ENCODE measurements at regions not wholly inside any gene's neighbourhood (a gene's known extent, or its start where the extent isn't known, plus 50 kb on each side); places are given as distances from the start of the nearest gene placed in this dataset.
A peak's percentile ranks its signal among the peaks of the same experiment; 100 is the strongest.

DNA sequence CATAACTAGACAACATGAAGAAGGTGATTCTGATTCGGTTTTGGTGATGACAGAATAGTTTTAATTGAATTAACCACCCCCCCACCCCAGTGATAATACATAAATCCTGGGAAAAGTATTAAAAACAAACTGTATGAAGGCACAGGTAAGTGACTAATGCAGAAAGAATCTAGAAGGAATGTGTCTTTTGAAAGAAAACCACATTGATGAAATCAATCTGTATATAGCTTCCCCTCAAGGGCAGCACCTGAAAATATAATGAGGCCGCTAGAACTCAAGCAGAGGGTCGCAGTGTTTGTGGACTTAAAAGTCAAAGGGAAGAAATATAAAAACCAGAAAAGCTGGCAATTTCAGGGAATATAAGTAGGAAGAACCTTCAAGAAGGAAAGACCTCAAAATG lies 580.5 kb upstream of the CHORDC1 start:
- no peak for DNase-seq

DNA sequence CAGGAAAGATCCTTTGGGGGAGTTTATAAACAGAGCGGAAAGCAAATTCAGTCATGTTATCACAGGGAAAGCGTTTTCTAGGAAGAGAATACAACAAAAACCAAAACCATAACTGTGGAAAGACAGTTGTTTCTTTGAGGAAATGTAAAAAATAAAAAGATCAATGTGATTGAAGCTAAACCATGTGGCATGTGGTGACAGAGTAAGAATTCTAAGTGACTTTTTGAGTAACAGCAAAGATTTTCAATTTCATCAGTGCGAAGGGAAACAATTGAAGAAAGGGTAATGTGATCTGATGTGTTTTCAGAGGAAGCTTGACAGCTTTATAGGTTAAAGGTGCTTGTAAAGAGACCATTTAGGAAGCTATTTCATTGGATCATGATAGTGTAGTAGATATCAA lies 575.9 kb upstream of the CHORDC1 start:
- DNase-seq: no peak

DNA sequence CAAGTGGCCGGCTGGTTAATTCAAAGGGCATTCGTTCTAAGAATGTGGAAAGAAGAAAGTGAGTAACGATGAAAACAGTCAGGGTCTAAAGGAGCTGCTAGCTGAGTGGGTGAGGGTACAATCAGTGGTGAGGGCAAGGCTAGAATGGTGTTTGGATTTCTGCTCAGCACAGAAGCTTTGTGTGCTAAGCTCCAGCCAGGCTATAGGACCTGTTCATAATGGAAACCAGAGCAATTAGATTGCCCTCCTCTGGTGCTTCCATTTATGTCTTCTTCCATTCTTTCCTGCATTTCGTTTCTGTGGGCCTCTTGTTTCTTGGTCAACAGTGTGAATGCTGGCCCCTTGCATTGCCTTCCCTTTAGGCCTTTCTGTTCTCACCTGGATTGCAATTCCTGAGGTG lies 572.9 kb upstream of the CHORDC1 start:
- no peak for DNase-seq

DNA sequence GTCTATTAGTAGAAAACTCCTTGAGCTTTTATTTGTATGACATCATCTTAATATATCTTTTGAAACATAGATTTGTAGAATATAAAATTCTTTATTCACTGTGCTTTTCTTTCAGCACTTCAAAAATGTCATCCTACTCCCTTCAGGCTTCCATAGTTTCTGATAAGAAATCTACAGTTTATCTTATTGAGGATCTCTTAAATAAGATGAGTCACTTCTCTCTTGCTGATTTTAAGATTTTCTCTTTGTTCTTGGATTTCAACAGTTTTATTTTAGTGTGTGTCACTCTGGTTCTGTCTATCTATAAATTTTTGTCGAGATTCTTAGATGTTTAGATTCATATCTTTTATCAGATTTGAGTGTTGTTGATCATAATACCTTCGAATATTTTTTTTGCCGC lies 566.1 kb upstream of the CHORDC1 start:
- DNase-seq: no peak

DNA sequence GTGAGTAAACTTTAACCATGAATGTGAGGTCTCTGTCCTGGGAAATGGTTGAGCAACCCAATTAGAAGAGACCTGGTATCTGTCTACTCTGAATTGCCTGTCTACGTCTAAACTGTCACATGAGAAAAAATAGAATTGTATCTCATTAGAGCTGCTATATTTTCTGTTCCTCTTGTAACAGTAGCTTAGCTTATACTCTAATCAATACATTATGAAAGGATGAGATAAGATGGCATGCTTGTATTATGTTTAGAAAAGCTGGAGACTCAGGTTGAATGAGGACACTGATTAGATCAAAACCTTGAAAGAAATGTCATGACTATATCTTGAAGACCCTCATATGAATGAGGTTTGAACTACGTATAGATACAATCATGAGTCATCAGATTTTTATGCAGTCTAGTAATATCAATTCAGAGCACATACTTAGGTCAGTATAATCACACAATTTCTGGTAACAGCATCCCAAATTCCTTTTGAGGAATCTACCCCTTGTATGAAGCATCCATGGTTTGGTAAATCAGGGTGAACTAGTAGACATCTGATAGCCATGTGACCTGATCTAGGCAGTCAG lies 561.5 kb upstream of the CHORDC1 start:
- DNase-seq: no peak

DNA sequence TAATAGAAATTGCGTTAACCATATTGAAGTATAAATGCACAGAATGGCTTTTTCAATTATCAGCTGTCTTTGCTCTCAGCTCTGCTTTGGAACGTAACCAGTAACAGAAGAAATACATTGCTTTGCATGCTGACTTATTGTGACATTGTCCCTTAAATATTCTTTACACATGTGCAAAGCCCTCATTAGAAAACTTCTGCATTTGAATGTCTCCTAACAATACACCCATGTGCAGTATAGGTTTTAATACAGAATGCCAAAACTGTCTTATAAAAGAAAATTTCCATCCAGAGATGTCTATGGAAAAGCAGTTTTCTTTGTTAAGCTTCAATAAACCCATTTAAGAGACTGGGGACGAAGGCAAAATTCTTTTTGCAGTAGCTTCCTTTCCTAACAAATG lies 560.3 kb upstream of the CHORDC1 start:
- no peak for DNase-seq

DNA sequence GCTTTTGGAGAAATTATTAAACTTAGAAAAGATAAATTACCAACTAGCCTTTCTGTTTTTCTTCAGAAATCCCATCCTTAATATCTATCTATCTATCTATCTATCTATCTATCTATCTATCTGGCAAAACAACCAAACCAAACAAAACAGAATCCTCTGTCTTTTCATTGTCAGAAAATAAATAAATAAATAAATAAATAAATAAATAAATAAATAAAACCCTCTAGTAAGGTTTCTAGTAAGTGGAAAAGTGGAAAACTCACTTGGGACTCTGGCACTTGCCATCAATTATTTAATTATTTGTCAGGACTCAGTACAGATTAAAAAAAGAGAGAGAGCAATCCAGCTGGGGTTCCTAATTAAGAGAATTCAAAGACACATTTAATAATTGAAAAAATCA lies 556.2 kb upstream of the CHORDC1 start:
- no peak for DNase-seq

DNA sequence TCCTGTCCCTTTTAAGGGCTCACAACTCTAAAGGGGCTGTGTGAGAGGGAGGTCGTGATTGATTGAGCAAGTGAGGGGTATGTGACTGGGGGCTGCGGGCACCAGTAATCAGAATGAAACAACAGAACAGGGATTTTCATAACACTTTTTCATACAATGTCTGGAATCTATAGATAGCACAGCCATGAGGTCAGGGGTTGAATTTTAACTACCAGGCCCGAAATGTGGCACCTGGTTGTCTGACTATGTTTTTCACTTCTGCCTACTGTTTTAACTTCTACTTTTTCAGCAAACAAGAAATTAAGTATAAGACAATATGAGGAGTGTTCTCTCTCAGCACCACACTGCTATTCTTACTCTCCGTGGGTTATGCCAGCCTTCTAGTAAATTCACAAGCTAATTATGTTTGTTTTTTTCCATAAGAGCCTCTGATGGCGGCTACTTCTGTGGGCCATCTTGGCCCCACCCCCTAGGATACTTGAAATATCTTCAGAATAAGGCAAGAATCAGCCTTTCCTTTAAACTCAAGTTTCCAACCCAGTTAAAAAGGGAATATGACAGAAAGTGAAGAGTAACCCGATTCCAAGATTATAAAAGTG lies 552.8 kb upstream of the CHORDC1 start:
- DNase-seq: no peak

DNA sequence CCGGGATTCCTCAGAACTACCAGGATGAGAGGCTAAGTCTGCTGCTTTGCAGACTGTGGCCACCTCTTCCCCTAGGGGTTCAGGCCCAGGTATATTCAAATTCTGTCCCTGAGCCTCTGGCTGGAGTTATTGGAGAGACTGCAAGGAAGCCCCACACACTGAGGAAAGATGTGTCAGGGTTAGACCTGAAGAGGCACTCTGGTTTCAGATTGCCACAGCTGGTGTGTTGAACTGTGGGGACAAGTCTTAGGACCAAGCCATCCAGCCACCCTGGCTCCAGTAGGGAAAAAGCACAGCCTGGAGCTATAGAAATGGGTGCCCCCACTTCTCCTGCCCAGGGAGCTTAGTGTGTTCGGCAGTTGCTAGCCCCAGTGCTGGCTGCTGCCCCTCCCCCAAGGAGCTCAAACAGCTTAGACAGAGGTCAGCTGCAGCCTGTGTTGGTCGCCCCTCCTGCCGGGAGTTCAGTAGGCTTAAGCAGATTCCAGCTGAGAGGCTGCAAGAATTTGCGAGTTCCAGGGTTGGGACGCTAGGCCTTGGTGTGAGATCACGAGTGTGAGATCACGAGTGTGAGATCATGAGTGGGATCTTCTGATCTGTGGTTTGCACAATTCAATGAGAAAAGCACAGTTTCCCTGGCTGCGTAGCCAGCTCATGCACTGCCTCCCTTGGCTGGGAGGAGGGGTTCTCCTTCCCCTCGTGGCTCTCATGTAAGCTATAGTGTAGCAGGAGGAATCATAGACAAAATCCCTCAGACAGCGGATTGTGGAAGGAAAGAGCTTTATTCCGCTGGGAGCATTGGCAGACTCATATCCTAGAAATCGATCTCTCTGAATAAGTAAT lies 552.1 kb upstream of the CHORDC1 start:
- no peak for DNase-seq

DNA sequence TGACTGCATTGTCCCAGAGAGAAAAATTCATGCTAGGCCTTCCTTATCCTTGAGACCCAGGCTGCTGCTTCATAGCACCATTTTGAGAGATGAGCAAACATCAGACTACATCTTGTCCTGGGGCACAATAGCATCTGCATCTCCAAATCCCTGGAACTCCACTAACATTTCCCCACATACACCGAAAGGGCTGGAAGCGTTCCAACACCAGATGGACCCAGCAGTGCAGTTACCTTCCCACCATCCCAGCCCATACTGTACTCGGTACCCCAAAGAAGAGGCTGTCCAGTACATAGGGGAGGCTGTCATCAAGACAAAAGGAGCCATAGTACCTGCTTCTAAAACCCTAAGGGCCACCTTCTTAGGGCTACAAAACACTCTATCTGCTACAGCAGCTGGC lies 547.2 kb upstream of the CHORDC1 start:
- no peak for DNase-seq

DNA sequence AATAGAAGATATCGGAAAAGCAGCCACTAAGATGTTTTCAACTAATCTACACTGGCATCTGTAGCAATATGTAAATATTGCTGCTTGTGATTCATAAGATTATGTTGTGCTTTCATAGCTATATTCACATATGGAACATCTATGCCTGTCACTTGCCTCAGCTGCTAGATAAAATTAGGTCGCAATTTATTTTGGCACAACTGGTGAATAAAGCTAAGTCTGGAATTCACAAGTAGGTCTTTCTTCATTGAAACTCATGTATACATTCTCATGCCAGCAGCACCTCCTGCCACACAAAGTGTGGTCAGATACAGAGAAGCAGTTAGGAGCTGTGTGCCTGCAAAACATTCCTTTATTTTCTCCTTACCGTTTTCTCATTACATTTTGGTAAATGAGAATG lies 543.3 kb upstream of the CHORDC1 start:
- DNase-seq: no peak

DNA sequence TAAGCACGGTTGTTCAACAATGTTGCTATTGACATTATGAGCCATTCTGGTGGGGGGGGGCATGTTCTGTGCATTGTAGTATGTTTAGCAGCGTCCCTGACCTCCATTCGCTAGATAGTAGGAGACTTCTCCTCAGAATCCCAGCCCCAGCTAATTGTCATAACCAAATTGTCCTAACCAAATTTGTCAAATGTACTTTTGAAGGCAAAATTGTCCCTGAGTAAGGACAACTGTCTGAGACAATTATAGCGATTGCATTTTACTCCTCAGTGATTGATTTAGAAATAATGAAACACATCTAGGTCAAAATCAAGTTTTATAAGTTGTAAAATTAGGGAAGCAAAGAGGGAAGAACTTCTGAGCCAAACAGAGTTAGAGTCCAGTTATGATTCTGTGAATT lies 541.8 kb upstream of the CHORDC1 start:
- DNase-seq: no peak

DNA sequence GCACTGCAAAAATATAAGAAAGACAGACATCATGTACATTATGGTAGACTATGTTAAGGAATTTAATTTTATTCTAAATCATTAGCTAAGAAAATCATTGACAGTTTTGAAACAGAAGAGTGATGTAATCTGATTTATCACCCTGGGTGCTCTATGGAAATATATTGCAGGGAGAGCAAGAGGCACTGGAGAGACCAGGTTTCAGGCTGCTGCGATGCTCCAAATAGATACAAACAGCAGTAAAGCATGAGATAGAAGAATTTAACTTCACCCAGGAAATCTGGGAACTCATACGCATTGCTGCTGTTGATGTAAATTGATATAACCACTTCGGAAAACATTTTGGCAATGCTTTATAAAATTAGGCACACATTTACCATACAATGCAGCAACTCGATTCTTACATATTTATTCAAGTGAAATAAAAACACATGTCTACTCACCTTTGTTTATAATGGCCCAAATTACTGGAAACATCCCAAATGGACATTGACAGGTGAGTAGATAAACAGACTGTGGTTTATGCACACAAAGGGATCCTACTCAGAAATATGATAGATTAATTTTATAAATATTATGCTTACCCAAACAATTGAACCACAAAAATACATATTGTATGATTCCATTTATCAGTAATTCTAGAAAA lies 535.1 kb upstream of the CHORDC1 start:
- DNase-seq: no peak

DNA sequence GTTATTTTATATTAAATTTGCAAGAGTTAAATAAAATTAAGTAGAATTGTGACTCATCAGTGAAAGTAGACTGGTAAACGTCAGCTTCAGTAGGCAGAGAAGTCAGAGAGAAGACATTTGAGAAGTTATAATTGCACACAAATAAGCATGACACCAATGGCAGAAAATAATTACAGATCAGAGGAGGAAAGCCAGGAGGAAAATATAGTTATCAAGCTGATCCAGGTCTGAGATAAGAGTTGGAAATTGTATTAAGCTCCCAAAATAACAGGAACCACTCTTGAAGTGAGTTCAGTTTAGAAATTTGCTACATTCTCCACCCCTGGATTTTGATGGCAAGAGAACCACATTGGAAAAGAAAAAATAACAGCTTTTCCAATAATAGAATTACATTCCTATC lies 533.8 kb upstream of the CHORDC1 start:
- no peak for DNase-seq

DNA sequence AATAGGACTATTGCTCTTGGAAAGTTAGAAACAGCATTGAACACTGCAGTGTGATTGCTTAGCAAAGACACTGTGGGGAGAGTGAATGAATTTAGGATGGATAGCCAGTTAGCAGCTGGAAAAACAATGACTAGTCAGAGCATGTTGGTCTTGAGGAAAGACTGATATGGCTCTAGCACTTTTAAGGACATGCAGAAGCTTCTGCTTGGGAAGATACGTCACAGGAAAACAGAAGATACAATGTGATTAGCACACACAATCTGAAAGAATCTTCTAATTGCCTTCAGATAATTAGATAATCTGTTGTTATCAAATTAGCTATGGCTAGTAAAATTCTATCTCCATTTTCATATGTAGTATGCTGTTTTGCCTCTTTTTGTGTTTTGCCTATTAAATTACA lies 530.7 kb upstream of the CHORDC1 start:
- no peak for DNase-seq

DNA sequence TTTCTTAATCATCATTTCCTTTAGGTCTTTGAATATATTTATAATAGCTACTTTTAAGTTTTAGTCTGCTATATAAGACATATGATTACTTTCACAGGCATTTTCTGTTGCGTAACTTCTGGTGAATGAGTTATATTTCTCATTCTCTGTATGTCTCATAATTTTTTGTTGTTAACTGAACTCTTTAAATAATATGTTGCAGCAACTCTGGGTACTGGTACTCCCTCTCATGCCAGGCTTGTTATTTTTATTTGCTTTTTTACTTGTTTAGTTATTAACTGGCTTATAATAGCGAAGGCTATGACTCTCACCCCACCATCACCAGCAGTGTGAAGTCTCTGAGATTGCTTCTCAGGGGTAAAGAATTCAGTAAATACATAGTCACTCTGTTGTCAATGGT lies 524.2 kb upstream of the CHORDC1 start:
- no peak for DNase-seq

DNA sequence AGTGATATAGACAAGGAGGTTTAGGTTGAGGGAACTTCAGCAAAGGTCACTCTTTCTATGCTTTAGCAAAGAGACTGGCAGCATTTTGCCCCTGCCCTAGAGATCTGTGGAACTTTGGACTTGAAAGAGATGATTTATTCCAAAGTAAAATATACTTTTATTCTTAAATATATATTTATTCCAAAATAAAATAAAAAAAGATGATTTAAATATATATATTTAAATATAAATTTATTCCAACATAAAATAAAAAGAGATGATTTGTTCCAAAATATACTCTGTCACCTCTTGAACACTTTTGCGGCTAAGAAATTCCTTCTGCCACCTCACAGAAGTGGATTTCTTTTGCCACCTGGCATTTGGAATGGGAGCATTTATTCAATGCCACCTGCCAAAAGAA lies 521.3 kb upstream of the CHORDC1 start:
- DNase-seq: no peak

DNA sequence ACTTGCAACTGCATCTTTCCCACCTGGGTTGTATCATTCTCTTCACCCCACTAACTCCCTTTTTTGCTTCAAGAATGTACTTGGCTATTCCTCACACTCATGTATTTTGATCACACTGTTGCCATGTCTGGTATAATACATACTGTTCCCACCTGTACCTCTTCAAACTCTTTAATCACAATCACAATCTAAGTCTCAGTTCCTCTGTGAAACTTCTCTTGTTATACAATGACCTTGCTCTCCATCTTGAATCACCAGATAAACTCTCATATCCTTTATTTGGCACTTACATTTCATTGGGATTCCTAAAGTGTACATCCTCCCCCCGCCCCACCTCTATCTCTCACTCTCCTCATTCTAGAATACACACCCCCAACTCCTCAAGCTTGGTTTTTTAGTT lies 516.0 kb upstream of the CHORDC1 start:
- DNase-seq: no peak

DNA sequence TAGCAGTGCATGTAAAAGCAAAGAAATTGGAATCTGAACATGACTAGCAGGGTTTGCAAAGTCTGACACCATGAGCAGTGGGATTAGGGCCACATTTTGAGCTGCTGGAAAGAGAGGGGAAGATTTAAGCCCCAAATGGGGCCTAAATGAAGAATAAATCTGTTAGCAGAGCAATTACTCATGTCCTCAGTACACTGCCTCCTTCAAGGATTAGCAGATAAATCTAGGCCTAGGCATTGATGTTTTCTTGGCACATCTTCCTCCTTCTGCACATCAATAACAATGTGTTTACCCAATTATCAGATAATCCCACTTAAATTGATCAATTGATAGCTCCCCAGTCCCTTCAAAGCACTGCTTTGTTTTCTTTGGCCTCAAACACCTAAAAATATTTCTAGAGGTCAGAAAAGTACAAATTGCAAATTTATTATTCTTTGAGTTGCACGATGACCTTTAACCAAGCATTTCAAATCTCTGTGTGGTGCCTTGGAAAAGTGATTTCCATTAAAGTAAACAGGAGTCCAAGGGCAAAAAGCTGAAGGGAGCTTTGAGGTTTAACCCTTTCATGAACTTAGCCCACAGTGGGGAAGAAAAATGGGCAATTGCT lies 514.7 kb upstream of the CHORDC1 start:
- DNase-seq: no peak

DNA sequence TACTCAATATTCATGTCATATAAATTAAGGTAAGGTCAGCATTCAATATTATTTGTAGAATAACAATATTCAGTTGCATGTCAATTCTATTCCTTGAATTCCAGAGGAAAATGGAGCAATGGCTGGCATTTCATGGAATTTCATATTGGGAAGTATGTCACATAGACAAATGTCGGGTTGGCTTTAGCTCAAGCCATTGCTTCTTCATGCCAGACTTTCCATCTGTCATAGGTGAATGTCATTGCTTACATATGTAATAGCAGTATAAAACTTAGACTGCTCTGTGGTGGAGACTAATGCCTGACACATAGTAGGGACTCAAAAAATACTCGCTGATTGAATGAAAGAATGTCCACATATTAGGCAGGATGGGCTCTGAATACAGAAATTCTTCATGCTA lies 509.6 kb upstream of the CHORDC1 start:
- DNase-seq: no peak

DNA sequence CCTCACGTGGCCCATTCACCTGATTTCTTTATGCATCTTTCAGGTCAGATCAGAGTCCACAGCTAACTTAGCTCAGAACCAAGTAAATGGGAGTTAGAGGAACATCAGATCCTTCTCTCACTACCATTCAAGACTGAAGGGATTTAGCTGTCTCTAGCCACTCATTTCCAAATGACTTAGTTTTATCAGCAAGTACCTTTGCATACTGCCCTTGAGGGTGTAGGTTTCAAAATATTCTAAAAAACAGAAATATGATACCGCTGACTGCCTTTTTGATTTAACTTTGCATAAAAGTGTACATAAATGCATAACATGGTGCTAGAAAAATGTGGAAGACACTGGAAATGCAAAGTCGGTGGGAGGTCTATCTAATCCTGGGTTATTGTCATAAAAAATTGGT lies 500.6 kb upstream of the CHORDC1 start:
- DNase-seq: no peak

DNA sequence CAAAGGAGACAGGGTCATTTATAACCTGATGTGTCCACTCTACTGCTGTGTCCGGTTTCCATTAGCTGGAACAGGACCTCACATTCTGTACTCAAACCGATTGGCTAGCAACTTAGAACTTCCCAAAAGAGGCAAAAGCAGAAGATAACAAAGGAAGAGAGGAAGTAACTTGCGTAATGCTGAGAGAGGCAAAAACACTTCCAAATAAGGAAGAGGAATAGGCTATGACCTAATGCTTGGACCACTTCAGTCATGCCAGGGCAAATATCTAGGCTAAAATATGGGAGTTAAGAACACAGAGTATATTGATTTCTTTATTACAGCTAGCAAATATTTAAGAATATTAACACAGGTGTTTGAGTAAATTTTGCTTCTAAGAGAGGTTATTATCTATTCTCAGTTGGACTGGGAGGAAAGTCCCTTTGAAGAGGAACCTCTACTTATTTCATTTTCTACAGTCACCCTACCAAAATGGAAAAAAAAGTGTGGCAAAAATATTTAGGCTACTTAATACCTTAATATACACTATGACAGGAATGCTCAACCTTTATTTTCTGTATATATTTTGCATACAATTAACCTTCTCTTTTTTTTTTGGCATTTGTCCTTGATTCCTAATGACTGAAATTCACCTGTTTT lies 499.8 kb upstream of the CHORDC1 start:
- DNase-seq: peak; percentile 10

DNA sequence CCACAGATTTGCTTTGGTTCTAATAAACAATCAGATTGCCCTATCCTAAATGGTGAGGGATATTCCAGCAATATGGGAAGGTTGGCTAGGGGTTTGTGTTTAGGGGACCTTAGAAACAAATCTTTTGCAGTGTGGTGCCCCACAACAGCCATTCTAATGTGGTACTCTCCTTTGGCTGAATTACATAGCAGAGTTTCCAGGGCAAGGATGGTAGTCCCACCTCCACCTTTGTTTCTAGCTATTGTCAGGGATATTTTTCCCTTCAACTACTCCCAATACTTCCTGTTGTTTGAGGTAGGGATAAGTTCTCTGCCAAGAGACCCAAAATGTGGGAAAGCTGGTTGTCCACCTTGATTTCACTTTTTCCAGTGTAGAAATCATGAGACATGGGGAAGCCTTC lies 494.7 kb upstream of the CHORDC1 start:
- DNase-seq: no peak
